Activated CD8-positive, alpha-beta T cell treated with anti-CD3 and anti-CD28 coated beads for 36 hours (primary cell): ENCODE measurements at regions not wholly inside any gene's neighbourhood (a gene's known extent, or its start where the extent isn't known, plus 50 kb on each side); places are given as distances from the start of the nearest gene placed in this dataset.

Experiments used
- ATAC-seq: fragments of 200-7000 bp; cut with Tn5 transposase; one replicate; pipeline ENCODE4 v1.10.0; 2021; ENCODE audit warnings: mild to moderate bottlenecking, moderate library complexity
- CTCF ChIA-PET: fragments of 350-600 bp; sonication (Branson Sonifier 250); formaldehyde crosslinking; loops from one replicate; lab custom pipeline; 2021; ENCODE audit warnings: antibody characterized with exemption; lab: Charles Lee
- POLR2A ChIA-PET: fragments of 350-600 bp; sonication (Branson Sonifier 250); formaldehyde crosslinking; loops from one replicate; lab custom pipeline; 2021; ENCODE audit warnings: antibody characterized with exemption; lab: Charles Lee
- DNase-seq: peaks from one replicate; pipeline ENCODE4 v3.0.0-alpha.2; 2020
- H3K27ac Mint-ChIP-seq: one replicate; pipeline ENCODE4 v1.8.0; 2021; ENCODE audit warnings: mild to moderate bottlenecking, mixed read lengths
- H3K27me3 Mint-ChIP-seq: one replicate; pipeline ENCODE4 v1.8.0; 2021; ENCODE audit warnings: mixed read lengths
- H3K36me3 Mint-ChIP-seq: one replicate; pipeline ENCODE4 v1.8.0; 2021; ENCODE audit warnings: low read depth, mixed read lengths
- H3K4me1 Mint-ChIP-seq: one replicate; pipeline ENCODE4 v1.8.0; 2021; ENCODE audit warnings: low read depth, mixed read lengths
- H3K4me3 Mint-ChIP-seq: one replicate; pipeline ENCODE4 v1.8.0; 2021; ENCODE audit warnings: mild to moderate bottlenecking, moderate library complexity, mixed read lengths
- H3K9me3 Mint-ChIP-seq: one replicate; pipeline ENCODE4 v1.8.0; 2021; ENCODE audit warnings: mixed read lengths
- intact Hi-C: fragments of 100-400 bp; cut with micrococcal nuclease; formaldehyde crosslinking; loops from one replicate; pipeline ENCODE4 v1.10.0; 2022
- TF ChIP-seq, protein P1 (sequence below): fragments of 200-600 bp; IDR thresholded peaks from one replicate; pipeline ENCODE4 v1.8.0; 2022; ENCODE audit warnings: antibody characterized with exemption, mild to moderate bottlenecking

DNA sequence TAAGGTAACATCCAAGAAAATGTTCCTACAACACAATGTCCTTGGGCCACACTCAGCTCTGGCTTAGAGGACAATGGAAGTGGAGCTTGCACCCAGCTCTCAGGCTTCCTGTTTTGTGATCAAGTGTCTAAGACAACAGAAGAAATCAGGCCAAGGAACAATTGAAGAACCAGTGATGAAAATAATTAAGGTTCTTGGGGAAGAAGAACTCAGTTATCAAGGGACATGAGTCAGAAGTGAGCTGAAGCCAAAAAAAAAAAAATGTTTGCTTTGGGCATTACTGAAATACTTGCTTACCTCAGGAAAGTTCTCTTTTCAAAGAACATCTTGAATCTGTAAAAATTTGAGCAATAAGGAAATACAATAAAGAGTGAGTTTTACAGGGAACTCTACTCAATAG, 299.0 kb downstream of the FBXO15 start:
- H3K4me1 Mint-ChIP-seq = no peaks in the 10 kb centered on the region
- intact Hi-C loops = no loop called here

DNA sequence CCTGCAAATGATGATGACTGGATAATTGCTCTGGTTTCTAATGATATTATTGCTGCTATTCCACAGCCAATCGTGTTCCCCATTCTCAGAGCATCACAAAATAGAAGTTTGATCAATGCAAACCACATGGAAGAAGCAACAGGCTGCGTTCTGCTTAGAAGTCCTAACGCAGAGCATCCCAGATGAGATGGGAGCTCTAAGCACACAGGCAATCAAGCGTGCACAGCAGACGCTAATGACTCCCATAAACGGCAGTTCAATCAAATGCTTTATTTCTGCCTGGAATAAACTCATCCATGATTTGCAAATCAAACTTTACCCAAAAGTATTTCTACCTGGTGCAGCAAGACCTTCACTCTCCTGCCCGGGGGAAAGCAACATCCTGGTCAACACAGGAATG, 304.2 kb downstream of the FBXO15 start:
- no peak overlapping the region for H3K27ac Mint-ChIP-seq
- TF ChIP-seq, protein P1, sequence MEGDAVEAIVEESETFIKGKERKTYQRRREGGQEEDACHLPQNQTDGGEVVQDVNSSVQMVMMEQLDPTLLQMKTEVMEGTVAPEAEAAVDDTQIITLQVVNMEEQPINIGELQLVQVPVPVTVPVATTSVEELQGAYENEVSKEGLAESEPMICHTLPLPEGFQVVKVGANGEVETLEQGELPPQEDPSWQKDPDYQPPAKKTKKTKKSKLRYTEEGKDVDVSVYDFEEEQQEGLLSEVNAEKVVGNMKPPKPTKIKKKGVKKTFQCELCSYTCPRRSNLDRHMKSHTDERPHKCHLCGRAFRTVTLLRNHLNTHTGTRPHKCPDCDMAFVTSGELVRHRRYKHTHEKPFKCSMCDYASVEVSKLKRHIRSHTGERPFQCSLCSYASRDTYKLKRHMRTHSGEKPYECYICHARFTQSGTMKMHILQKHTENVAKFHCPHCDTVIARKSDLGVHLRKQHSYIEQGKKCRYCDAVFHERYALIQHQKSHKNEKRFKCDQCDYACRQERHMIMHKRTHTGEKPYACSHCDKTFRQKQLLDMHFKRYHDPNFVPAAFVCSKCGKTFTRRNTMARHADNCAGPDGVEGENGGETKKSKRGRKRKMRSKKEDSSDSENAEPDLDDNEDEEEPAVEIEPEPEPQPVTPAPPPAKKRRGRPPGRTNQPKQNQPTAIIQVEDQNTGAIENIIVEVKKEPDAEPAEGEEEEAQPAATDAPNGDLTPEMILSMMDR = no peak
- ATAC-seq = no peak
- DNase-seq = no peak
- no peak overlapping the region for H3K4me3 Mint-ChIP-seq
- ChIA-PET POLR2A (no interaction called here), CTCF (interaction anchor here (0.9 to 1.8 kb wide), 9 partner anchors 11 to 1083 kb away, joined by 3 to 9 read pairs (median 4); no protein-coding TSS in a partner anchor)
- H3K9me3 Mint-ChIP-seq = no peaks in the 10 kb centered on the region
- no peaks in the 10 kb centered on the region for H3K4me1 Mint-ChIP-seq
- intact Hi-C loops = loop anchor here (5.0 kb wide), 1 partner anchor 1081 kb away; no protein-coding TSS in a partner anchor
- peaks cover 2% of the 10 kb centered on the region for H3K27me3 Mint-ChIP-seq
- H3K36me3 Mint-ChIP-seq = no peaks in the 10 kb centered on the region

More for the DNA sequence above, 299.0 kb downstream of the FBXO15 start:
- Mint-ChIP-seq H3K27ac (no peak overlapping the region), H3K36me3 (no peaks in the 10 kb centered on the region), H3K4me3 (no peak overlapping the region), H3K9me3 (no peaks in the 10 kb centered on the region), H3K27me3 (peaks cover 2% of the 10 kb centered on the region)
- ATAC-seq = no peak
- TF ChIP-seq, protein P1 = no peak
- ChIA-PET CTCF (no interaction called here), POLR2A (interaction anchor here (0.5 kb wide), 1 partner anchor 483 kb away, joined by 3 read pairs; no protein-coding TSS in a partner anchor)
- no peak for DNase-seq

DNA sequence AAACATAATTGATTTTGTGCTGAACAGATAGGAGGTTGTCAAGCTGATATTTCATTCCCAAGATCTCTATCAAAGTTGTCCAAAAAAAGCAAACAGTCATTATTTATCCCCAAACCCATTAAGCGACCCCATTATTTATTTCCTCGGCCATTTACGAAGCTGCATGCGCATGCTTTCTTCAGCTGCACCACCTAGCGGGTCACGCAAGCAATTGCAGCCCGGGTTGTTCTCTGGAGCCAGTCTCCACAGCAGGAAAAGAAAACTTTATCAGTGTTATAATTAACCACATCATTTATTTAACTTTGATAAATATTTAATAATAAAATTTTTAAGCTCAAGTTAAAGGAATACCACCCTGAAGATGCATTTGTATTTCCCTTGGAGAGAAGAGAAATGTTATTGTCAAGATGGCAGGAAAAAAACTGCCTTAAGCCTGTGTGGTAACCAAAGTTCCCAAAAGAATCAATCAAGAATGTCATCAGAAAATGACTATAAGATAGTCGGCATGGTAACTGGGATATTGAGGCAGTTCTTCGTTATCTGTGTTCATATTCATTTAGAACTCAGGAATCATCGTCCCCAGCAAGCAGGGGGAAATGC, 304.7 kb downstream of the FBXO15 start:
- CTCF ChIA-PET = interaction anchor here (0.8 to 1.8 kb wide), 14 partner anchors 10 to 1189 kb away, joined by 3 to 9 read pairs (median 4); no protein-coding TSS in a partner anchor
- Mint-ChIP-seq H3K27me3 (peaks cover 2% of the 10 kb centered on the region), H3K36me3 (no peaks in the 10 kb centered on the region), H3K9me3 (no peaks in the 10 kb centered on the region), H3K4me1 (no peaks in the 10 kb centered on the region), H3K27ac (no peak overlapping the region), H3K4me3 (no peak overlapping the region)
- TF ChIP-seq, protein P1 = peak; percentile 97
- ATAC-seq = peak; percentile 76
- POLR2A ChIA-PET = no interaction called here
- intact Hi-C loops = loop anchor here (5.0 kb wide), 1 partner anchor 1081 kb away; no protein-coding TSS in a partner anchor
- DNase-seq = peak; percentile 52

DNA sequence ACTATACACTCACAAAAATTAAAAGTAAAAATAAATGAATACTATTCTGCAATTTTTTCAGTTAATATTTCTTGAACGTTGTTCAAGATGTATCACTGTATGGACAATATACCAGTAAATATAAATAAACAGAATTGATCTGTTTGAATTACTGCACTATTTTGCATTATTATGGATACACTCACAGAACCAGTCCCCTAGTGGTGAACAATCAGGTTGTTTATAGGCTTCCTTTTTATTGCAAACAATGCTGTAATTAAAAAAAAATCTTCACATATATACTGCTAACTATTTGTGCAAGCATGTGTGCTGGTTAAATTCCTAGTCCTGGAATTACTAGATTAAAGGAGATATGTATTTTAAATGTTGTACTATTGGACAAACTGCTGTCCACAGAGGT, 306.0 kb downstream of the FBXO15 start:
- Mint-ChIP-seq H3K36me3 (no peaks in the 10 kb centered on the region), H3K4me3 (no peak overlapping the region), H3K27me3 (peaks cover 2% of the 10 kb centered on the region), H3K27ac (no peak overlapping the region), H3K4me1 (no peaks in the 10 kb centered on the region), H3K9me3 (no peaks in the 10 kb centered on the region)
- CTCF ChIA-PET = interaction anchor here (1.4 to 1.8 kb wide), 5 partner anchors 15 to 1188 kb away, joined by 3 to 6 read pairs (median 4); no protein-coding TSS in a partner anchor
- TF ChIP-seq, protein P1 = no peak
- POLR2A ChIA-PET = no interaction called here
- no peak for ATAC-seq
- intact Hi-C loops = loop anchor here (5.0 kb wide), 1 partner anchor 1079 kb away; no protein-coding TSS in a partner anchor
- no peak for DNase-seq

DNA sequence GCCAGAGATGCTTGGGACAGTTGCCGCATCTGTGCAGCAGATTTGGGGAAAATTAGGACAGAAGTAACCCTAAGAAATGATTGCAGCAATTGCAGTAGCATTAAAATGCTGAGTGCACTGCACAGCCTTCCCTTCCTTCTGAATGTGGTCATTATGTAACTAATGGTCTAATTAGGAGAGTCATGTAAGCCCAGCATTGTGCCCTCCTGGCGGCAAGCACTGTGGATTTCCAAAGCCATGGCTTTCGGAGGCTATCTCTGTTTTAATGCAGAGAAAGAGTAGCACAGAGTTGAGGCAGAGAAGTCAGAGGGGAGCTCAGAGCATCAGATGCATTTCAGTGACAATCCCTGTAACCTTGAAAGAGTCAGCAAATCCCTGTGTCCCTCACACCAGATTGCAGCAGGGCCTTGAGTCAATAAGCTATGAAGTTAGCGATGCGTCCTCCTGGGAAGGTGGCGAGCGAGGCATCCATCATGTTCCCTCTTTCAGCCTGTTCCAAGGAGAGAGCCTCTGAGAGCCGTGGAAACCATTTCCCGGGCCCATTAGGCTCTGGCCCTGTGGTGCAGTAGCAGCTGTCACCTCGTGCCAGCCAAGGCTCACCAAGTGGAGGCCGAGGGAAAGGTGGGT, 307.2 kb downstream of the FBXO15 start:
- TF ChIP-seq, protein P1 = no peak
- POLR2A ChIA-PET = interaction anchor here (0.7 kb wide), 1 partner anchor 147 kb away, joined by 3 read pairs; no protein-coding TSS in a partner anchor
- DNase-seq (no peak), ATAC-seq (no peak)
- Mint-ChIP-seq H3K27ac (no peak overlapping the region), H3K4me3 (no peak overlapping the region), H3K36me3 (no peaks in the 10 kb centered on the region), H3K4me1 (no peaks in the 10 kb centered on the region), H3K27me3 (peaks cover 2% of the 10 kb centered on the region), H3K9me3 (no peaks in the 10 kb centered on the region)
- intact Hi-C loops = loop anchor here (5.0 kb wide), 1 partner anchor 1078 kb away; no protein-coding TSS in a partner anchor
- CTCF ChIA-PET = no interaction called here
